Muscle of leg (tissue), 3 donors: ENCODE measurements at regions not wholly inside any gene's neighbourhood (a gene's known extent, or its start where the extent isn't known, plus 50 kb on each side); places are given as distances from the start of the nearest gene placed in this dataset.

Experiments used
- DNase-seq: peaks from one replicate; pipeline ENCODE4 v3.0.0; 2013
- H3K27ac ChIP-seq: one replicate; pipeline ENCODE4 v1.5.1; 2013; ENCODE audit warnings: mild to moderate bottlenecking, low read length, control low read depth
- H3K27me3 ChIP-seq: one replicate; pipeline ENCODE4 v1.6.1; 2013; ENCODE audit warnings: low read length; ENCODE audit not compliant: control insufficient read depth, insufficient read depth
- H3K36me3 ChIP-seq: one replicate; pipeline ENCODE4 v1.6.1; 2013; ENCODE audit warnings: low read length; ENCODE audit not compliant: control insufficient read depth, insufficient read depth
- H3K4me1 ChIP-seq: one replicate; pipeline ENCODE4 v1.6.1; 2013; ENCODE audit warnings: low read length; ENCODE audit not compliant: control insufficient read depth, insufficient read depth
- H3K4me3 ChIP-seq: one replicate; pipeline ENCODE4 v1.5.1; 2013; ENCODE audit warnings: low read length, control low read depth
- H3K9me3 ChIP-seq: replicated peaks from 2 replicates; pipeline ENCODE4 v1.6.1; 2013; ENCODE audit warnings: low read depth, low read length; ENCODE audit not compliant: control insufficient read depth
- WGBS: methylation state at CpG from one replicate; pipeline ENCODE4 v1.1.5; 2013; ENCODE audit warnings: missing lambda C conversion rate; ENCODE audit not compliant: insufficient coverage; 5-methylcytosine and 5-hydroxymethylcytosine counted together

- no peak overlapping the region for H3K27ac ChIP-seq
- H3K36me3 ChIP-seq = no peaks in the 10 kb centered on the region
- no peaks in the 10 kb centered on the region for H3K9me3 ChIP-seq
- no peaks in the 10 kb centered on the region for H3K27me3 ChIP-seq
- no CpG with 5 or more reads among the region's 2 CpGs for WGBS
- no peak overlapping the region for H3K4me3 ChIP-seq
- H3K4me1 ChIP-seq = no peaks in the 10 kb centered on the region
- DNase-seq = no peak
Observed at GRCh38 chr5:82666312-82666711, 388.2 kb upstream of the RPS23 start.

DNA sequence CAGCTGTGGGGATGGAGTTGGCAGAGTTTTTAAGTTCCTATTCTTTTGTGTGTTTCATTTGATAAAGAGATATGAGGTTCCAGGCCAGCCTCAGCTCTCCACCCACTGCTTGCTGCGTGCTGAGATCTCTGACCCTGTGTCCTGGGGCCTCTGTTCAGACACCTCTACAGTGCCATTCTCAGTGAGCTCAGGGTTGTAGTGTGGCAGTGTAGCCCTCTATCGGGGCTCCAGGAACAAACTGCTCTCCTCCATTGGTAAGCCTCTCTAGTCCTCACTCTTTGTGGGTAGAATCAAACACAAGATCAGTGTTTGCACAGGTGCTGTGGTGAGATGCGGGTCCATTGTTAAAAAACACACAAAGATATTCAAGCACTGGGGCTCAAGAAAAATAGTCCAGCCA, 386.6 kb upstream of the RPS23 start:
- DNase-seq = no peak
- H3K9me3 ChIP-seq = no peaks in the 10 kb centered on the region
- H3K4me1 ChIP-seq = no peaks in the 10 kb centered on the region
- no CpG with 5 or more reads among the region's 3 CpGs for WGBS
- H3K4me3 ChIP-seq = no peak overlapping the region
- no peak overlapping the region for H3K27ac ChIP-seq
- H3K36me3 ChIP-seq = no peaks in the 10 kb centered on the region
- H3K27me3 ChIP-seq = no peaks in the 10 kb centered on the region

- Histone ChIP-seq H3K27me3 (no peaks in the 10 kb centered on the region), H3K27ac (no peak overlapping the region), H3K9me3 (no peaks in the 10 kb centered on the region), H3K4me1 (no peaks in the 10 kb centered on the region), H3K36me3 (no peaks in the 10 kb centered on the region), H3K4me3 (no peak overlapping the region)
- DNase-seq = no peak
- 88% methylated on average over 2 of the region's 4 CpGs for WGBS
Observed at GRCh38 chr5:82663225-82663624, 385.1 kb upstream of the RPS23 start.

- H3K4me1 ChIP-seq = no peaks in the 10 kb centered on the region
- no peaks in the 10 kb centered on the region for H3K9me3 ChIP-seq
- no peaks in the 10 kb centered on the region for H3K36me3 ChIP-seq
- no peaks in the 10 kb centered on the region for H3K27me3 ChIP-seq
- H3K4me3 ChIP-seq = no peak overlapping the region
- WGBS = no CpG with 5 or more reads among the region's 1 CpG
- no peak overlapping the region for H3K27ac ChIP-seq
- DNase-seq = no peak
Observed at GRCh38 chr5:82662340-82662739, 384.2 kb upstream of the RPS23 start.

GRCh38 chr5:82661933-82662332, 383.8 kb upstream of the RPS23 start:
- Histone ChIP-seq H3K4me1 (no peaks in the 10 kb centered on the region), H3K27me3 (no peaks in the 10 kb centered on the region), H3K27ac (no peak overlapping the region), H3K4me3 (no peak overlapping the region), H3K9me3 (no peaks in the 10 kb centered on the region), H3K36me3 (no peaks in the 10 kb centered on the region)
- DNase-seq = no peak
- WGBS = 100% methylated on average over 1 of the region's 1 CpG

- 79% methylated on average over 2 of the region's 2 CpGs for WGBS
- Histone ChIP-seq H3K36me3 (no peaks in the 10 kb centered on the region), H3K27ac (no peak overlapping the region), H3K9me3 (no peaks in the 10 kb centered on the region), H3K27me3 (no peaks in the 10 kb centered on the region), H3K4me1 (peaks cover 3% of the 10 kb centered on the region), H3K4me3 (no peak overlapping the region)
- DNase-seq = no peak
Observed at GRCh38 chr5:82661462-82661861, 383.3 kb upstream of the RPS23 start.

DNA sequence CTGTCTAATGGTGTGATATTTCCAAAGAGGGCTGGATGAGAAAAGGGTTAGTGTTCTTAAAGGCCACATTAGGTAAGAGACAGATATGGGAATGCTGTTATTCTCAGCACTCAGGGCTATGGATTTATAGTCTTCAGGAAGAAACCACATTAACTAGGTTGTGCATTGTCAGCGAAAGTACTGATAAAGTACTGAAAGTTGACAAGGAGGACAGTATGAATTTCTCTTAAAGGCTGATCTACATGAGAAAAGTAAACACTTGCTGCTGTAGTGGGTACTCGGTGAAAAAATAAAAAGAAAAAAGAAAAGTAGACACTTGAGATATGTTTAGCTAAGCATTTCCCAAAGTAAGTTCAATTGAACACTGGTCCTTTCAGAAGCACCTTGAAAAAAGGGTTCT, 381.0 kb upstream of the RPS23 start:
- DNase-seq = no peak
- no peaks in the 10 kb centered on the region for H3K27me3 ChIP-seq
- WGBS = no CpG with 5 or more reads among the region's 2 CpGs
- H3K4me3 ChIP-seq = no peak overlapping the region
- H3K4me1 ChIP-seq = peaks cover 3% of the 10 kb centered on the region
- H3K36me3 ChIP-seq = no peaks in the 10 kb centered on the region
- H3K27ac ChIP-seq = no peak overlapping the region
- no peaks in the 10 kb centered on the region for H3K9me3 ChIP-seq

DNA sequence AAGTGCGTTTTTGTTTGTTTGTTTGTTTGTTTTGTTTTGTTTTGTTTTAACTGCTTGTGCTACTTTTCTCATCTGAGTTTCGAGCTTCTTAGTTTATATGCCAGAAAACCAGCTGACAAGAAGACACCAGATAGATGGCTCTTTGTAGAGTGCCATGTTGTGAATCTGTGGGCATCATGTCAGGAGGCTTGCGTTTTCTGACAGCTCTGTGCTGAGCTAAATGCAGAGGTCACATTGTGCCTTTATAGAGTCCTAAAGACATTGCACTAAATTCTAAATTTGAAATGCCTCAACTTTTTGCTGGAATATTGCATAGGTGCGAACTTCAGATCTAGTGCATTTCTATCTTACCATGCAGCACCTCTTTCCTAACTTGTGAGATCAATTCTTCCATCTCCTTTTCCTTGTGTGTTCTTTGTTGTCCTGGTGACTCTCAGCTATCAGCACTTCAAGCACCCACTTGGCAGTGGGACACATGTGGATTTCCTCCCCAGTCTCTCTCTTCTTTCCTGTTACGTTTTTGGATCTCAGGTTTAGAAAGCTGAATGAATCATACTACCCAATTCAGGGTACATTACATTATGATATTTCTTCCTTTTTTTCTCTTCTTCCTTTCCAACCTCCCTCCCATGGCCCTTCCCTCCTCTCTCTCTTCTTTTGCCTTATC, 379.0 kb upstream of the RPS23 start:
- Histone ChIP-seq H3K27ac (no peak overlapping the region), H3K4me3 (no peak overlapping the region), H3K4me1 (peaks cover 3% of the 10 kb centered on the region), H3K27me3 (no peaks in the 10 kb centered on the region), H3K36me3 (no peaks in the 10 kb centered on the region), H3K9me3 (no peaks in the 10 kb centered on the region)
- 81% methylated on average over 5 of the region's 5 CpGs for WGBS
- DNase-seq = no peak

- H3K36me3 ChIP-seq = no peaks in the 10 kb centered on the region
- H3K4me3 ChIP-seq = no peak overlapping the region
- peak; percentile 86 for DNase-seq
- H3K9me3 ChIP-seq = no peaks in the 10 kb centered on the region
- H3K4me1 ChIP-seq = peaks cover 3% of the 10 kb centered on the region
- H3K27me3 ChIP-seq = no peaks in the 10 kb centered on the region
- no CpG with 5 or more reads among the region's 2 CpGs for WGBS
- H3K27ac ChIP-seq = peak overlapping the region; percentile 9
Observed at GRCh38 chr5:82656341-82656761, 378.2 kb upstream of the RPS23 start.

DNA sequence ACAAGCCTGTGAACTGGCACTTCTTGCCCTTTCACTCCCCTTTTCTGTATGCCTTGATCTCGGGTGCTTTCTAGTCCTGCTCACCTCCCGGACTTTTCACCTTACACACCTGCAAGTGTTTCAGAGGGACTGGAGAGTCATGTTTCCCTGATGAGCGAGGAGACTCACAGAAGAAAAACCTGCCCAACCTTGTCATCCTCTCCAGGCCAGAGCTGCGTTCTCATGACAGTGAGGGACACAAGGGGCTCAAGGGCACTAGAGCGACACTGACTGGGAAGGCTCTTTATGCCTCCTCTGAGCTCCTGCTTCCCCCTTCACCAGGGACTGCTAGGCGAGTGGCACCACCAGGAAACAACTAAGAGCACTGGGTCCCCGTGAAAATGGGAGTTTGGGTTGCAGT, 376.9 kb upstream of the RPS23 start:
- H3K4me3 ChIP-seq = no peak overlapping the region
- H3K27ac ChIP-seq = no peak overlapping the region
- no peaks in the 10 kb centered on the region for H3K36me3 ChIP-seq
- no peak for DNase-seq
- 80% methylated on average over 1 of the region's 7 CpGs for WGBS
- H3K9me3 ChIP-seq = no peaks in the 10 kb centered on the region
- H3K4me1 ChIP-seq = peaks cover 3% of the 10 kb centered on the region
- H3K27me3 ChIP-seq = no peaks in the 10 kb centered on the region

- Histone ChIP-seq H3K36me3 (no peaks in the 10 kb centered on the region), H3K4me3 (no peak overlapping the region), H3K27me3 (no peaks in the 10 kb centered on the region), H3K4me1 (no peaks in the 10 kb centered on the region), H3K27ac (no peak overlapping the region), H3K9me3 (no peaks in the 10 kb centered on the region)
- no CpG with 5 or more reads among the region's 3 CpGs for WGBS
- no peak for DNase-seq
Observed at GRCh38 chr5:82649943-82650342, 371.8 kb upstream of the RPS23 start.
